Activated naive CD4-positive, alpha-beta T cell treated with anti-CD3 and anti-CD28 coated beads for 36 hours (primary cell): ENCODE measurements at regions not wholly inside any gene's neighbourhood (a gene's known extent, or its start where the extent isn't known, plus 50 kb on each side); places are given as distances from the start of the nearest gene placed in this dataset.
"Not testable (repeated sequence)": the region's sequence is repeated elsewhere in the genome, so short reads cannot be mapped to it uniquely, and the experiment has no call there.

Experiments used
- CTCF ChIA-PET: fragments of 350-600 bp; sonication (Branson Sonifier 250); formaldehyde crosslinking; loops from one replicate; lab custom pipeline; 2021; ENCODE audit warnings: antibody characterized with exemption; lab: Charles Lee
- DNase-seq: peaks from one replicate; pipeline ENCODE4 v3.0.0-alpha.2; 2020
- H3K27ac Mint-ChIP-seq: one replicate; pipeline ENCODE4 v1.8.0; 2021; ENCODE audit warnings: mild to moderate bottlenecking, mixed read lengths
- H3K27me3 Mint-ChIP-seq: one replicate; pipeline ENCODE4 v1.8.0; 2021; ENCODE audit warnings: low read depth, mixed read lengths
- H3K36me3 Mint-ChIP-seq: one replicate; pipeline ENCODE4 v1.8.0; 2021; ENCODE audit warnings: low read depth, mixed read lengths
- H3K4me1 Mint-ChIP-seq: one replicate; pipeline ENCODE4 v1.8.0; 2021; ENCODE audit warnings: low read depth, mixed read lengths
- H3K4me3 Mint-ChIP-seq: one replicate; pipeline ENCODE4 v1.8.0; 2021; ENCODE audit warnings: mild to moderate bottlenecking, moderate library complexity, mixed read lengths
- H3K9me3 Mint-ChIP-seq: one replicate; pipeline ENCODE4 v1.8.0; 2021; ENCODE audit warnings: mixed read lengths
- intact Hi-C: fragments of 100-400 bp; cut with micrococcal nuclease; formaldehyde crosslinking; loops from one replicate; pipeline ENCODE4 v1.15.1; 2023

DNA sequence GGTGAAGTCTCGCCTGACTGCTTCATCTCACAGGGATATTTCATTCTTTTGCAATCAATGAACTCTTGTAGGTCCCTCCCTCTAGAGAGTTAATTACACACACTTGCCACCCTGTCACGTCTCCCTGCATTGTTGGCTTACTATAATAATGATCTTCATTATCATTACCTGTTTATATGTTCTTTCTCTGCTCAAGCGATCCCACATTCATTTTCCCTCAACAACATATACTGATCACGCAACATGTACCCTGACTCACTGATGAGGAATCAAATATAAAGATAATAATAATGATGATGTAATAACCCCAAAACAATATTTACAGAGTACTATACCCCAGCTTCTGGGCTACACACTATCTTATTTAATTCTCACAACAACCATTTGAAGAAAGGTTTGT, 88.5 kb downstream of the FEM1C start:
- Mint-ChIP-seq H3K27ac (no peak overlapping the region), H3K36me3 (no peaks in the 10 kb centered on the region), H3K4me3 (no peak overlapping the region), H3K9me3 (no peaks in the 10 kb centered on the region), H3K27me3 (peaks cover 16% of the 10 kb centered on the region), H3K4me1 (no peaks in the 10 kb centered on the region)
- intact Hi-C loops, result no loop called here
- CTCF ChIA-PET, result no interaction called here
- no peak for DNase-seq

DNA sequence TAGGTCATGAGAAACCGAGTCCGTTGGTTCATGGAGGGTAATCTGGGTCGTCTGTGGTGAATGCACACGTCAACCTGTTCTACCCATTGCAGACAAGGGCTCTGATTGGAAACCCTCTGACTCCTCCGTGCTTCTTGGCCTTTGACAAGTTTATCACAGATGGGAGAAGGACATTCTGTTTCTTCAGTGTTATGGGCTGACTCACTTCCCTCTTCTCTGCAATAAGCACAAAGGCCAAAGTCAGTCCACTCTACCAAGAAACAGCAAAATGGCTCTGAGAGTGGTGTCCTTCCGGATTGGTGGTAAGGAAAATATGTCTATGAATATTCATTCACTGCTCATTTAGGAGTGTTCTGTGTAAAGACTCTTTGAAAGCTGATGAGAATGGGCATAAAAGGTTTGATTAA, 89.3 kb downstream of the FEM1C start:
- Mint-ChIP-seq H3K27me3 (peaks cover 16% of the 10 kb centered on the region), H3K4me1 (peaks cover 3% of the 10 kb centered on the region), H3K4me3 (no peak overlapping the region), H3K9me3 (no peaks in the 10 kb centered on the region), H3K36me3 (no peaks in the 10 kb centered on the region), H3K27ac (no peak overlapping the region)
- intact Hi-C loops, result no loop called here
- CTCF ChIA-PET, result no interaction called here
- DNase-seq, result no peak

DNA sequence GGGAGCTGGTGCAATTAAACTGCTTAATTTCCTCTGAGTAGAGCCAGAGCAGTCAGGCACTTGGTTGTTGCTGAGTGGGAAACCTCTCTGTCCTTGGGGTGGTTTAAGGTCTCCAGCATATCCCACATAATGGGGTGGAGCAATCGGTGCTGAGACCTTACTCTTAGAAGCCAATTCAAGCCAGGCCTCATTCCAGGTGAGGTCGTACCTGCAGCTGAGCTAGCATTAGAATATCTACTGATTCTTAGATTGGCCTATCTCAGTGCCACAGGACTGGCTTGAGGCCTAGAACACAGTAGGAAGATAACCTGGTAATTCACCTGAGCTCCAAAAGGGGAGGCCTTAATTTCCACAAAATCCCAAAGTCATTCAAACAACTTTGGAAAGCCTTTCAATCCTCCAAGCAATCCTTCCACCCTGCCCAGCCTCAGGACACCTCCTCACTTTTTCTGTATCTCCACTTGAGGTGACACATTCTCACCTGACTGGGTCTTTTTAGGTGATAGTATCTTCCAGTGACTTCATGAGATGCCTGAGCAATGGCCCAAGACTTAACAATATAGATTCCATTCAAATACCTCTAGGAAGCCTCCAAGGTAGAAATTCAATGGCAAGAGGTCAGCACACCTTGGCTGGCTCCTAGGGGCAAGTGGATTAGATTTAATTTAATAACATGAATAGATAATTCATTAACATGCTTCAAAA, 91.0 kb downstream of the FEM1C start:
- CTCF ChIA-PET, result interaction anchor here (0.6 kb wide), 1 partner anchor 62 kb away, joined by 3 read pairs; no protein-coding TSS in a partner anchor
- H3K36me3 Mint-ChIP-seq, result no peaks in the 10 kb centered on the region
- peaks cover 3% of the 10 kb centered on the region for H3K4me1 Mint-ChIP-seq
- H3K4me3 Mint-ChIP-seq, result no peak overlapping the region
- DNase-seq, result no peak
- peaks cover 16% of the 10 kb centered on the region for H3K27me3 Mint-ChIP-seq
- H3K27ac Mint-ChIP-seq, result no peak overlapping the region
- no peaks in the 10 kb centered on the region for H3K9me3 Mint-ChIP-seq
- intact Hi-C loops, result no loop called here

DNA sequence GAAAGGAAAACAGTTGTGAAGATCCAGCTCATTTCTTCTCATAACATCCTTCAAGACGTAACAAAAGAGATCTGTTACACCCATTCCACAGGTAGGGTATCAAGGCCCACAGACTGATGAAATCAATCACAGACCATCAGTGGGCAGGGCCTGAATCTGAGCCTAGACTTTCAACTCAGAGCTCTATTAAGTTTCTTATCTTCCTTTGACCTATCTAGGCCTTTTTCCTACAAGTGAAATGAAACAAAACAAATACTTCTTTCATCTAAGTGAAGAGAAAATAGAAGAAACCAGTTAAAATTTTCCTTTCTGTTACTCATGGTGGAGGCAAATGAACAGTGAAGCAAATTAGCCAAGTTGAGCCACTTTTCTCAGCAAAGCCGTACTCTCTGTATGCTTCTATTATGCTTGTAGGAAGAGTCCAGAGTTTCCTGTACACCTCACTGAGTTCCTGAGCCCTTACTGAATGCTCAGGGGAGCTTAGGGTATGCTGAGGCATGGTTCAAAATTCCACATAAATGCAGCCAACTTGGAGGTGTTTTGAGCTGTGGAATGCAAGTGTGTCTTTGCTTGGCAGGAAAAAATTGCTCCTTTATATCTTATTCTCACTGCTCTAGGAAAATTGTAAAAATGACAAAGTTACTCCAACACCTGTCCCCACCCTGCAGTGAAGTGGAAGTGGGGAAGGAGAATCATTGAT, 91.9 kb downstream of the FEM1C start:
- intact Hi-C loops, result no loop called here
- no peak for DNase-seq
- Mint-ChIP-seq H3K36me3 (no peaks in the 10 kb centered on the region), H3K9me3 (no peaks in the 10 kb centered on the region), H3K4me3 (no peak overlapping the region), H3K4me1 (peaks cover 3% of the 10 kb centered on the region), H3K27ac (no peak overlapping the region), H3K27me3 (peaks cover 16% of the 10 kb centered on the region)
- CTCF ChIA-PET, result no interaction called here

DNA sequence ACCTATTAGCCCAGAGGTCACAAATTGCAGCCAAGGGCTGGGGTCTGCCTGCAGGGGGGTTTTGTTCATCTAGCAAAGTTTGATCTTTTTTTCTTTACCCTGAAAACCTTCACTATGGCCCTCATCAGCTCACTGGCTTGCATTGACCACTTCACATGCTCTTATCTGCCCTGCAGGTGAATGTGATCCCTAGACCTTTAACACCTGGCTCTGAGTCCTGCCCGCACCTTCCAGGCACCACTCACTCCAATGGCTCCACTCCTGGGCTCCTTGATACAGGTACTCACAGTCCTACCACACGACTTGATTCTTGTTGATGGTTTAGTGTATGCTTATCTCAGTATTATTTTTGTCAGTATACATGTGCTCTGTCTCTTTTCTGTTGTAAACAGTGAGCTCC, 92.5 kb downstream of the FEM1C start:
- intact Hi-C loops, result no loop called here
- no peak for DNase-seq
- H3K27me3 Mint-ChIP-seq, result peaks cover 14% of the 10 kb centered on the region
- no peak overlapping the region for H3K4me3 Mint-ChIP-seq
- CTCF ChIA-PET, result no interaction called here
- H3K27ac Mint-ChIP-seq, result no peak overlapping the region
- H3K4me1 Mint-ChIP-seq, result peaks cover 3% of the 10 kb centered on the region
- H3K36me3 Mint-ChIP-seq, result no peaks in the 10 kb centered on the region
- peaks cover 4% of the 10 kb centered on the region for H3K9me3 Mint-ChIP-seq

DNA sequence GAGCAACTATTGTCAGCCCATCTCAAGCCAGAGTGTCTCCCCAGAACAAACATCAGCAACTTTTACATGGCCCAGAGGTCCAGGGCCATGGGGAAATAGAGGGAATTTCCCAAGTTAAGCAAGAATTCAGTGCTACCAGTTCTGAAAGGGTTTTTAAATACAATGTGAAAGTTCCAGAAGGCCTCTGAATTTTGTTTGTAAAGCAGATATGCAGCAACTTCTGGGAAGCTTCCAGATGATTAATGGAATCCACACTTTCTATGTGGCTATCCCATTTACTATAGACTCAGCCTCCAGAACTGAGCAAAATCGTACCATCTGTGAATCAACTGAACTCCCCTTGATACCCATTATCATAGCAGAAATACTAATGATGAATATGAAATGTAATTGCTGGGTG, 93.8 kb downstream of the FEM1C start:
- peaks cover 6% of the 10 kb centered on the region for H3K27me3 Mint-ChIP-seq
- H3K27ac Mint-ChIP-seq, result no peak overlapping the region
- CTCF ChIA-PET, result no interaction called here
- intact Hi-C loops, result no loop called here
- peaks cover 8% of the 10 kb centered on the region for H3K9me3 Mint-ChIP-seq
- no peaks in the 10 kb centered on the region for H3K36me3 Mint-ChIP-seq
- no peak overlapping the region for H3K4me3 Mint-ChIP-seq
- no peak for DNase-seq
- peaks cover 3% of the 10 kb centered on the region for H3K4me1 Mint-ChIP-seq

DNA sequence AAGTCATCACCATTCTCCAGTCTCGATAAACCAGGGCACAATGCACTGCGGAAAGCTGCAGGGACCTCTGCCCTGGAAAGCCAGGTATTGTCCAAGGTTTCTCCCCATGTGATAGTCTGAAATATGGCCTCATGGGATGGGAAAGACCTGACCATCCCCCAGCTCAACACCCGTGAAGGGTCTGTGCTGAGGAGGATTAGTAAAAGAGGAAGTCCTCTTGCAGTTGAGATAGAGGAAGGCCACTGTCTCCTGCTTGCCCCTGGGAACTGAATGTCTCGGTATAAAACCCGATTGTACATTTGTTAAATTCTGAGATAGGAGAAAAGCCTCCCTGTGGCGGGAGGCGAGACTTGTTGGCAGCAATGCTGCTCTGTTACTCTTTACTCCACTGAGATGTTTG, 95.9 kb downstream of the FEM1C start:
- H3K9me3 Mint-ChIP-seq, CTCF ChIA-PET, intact Hi-C loops, DNase-seq, H3K4me3 Mint-ChIP-seq, H3K27ac Mint-ChIP-seq, H3K4me1 Mint-ChIP-seq, H3K36me3 Mint-ChIP-seq: not testable (repeated sequence)
- peaks cover 18% of the 10 kb centered on the region for H3K27me3 Mint-ChIP-seq

DNA sequence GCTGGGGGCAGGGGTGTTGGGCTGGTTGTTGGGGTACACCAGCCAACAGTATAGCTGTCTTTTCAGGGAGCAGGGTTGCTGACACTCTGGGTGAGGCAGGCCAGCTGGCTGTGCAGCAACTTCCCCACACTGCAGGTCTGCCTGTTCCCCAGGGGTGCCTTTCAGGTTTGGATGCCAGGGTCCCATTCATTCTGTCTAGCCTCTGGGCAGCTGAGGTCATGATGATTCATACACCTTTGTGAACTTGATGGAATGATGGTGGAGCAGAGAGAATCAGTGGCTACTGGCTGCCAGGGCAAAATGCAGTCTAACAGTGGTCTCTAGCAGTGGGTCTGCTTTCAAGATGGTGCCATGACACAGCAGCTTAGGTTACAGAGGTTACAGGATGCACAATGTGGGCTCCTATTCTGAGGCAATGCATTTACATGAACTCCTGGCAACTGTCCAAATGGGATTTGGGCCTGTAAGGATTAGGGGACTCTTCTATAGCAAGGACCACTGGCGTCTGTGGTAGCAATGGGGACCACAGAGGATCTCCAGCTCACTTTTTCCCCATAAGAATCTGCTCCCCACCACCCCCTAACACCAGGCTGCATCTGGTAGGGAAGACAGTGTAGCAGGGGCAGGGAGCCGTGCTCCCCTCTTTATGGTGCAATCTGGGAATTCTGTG, 103.7 kb downstream of the FEM1C start:
- peaks cover 8% of the 10 kb centered on the region for H3K9me3 Mint-ChIP-seq
- CTCF ChIA-PET, result no interaction called here
- H3K4me3 Mint-ChIP-seq, result no peak overlapping the region
- H3K27ac Mint-ChIP-seq, result no peak overlapping the region
- peaks cover 45% of the 10 kb centered on the region for H3K27me3 Mint-ChIP-seq
- DNase-seq, result no peak
- peaks cover 3% of the 10 kb centered on the region for H3K4me1 Mint-ChIP-seq
- H3K36me3 Mint-ChIP-seq, result peaks cover 2% of the 10 kb centered on the region
- intact Hi-C loops, result no loop called here

DNA sequence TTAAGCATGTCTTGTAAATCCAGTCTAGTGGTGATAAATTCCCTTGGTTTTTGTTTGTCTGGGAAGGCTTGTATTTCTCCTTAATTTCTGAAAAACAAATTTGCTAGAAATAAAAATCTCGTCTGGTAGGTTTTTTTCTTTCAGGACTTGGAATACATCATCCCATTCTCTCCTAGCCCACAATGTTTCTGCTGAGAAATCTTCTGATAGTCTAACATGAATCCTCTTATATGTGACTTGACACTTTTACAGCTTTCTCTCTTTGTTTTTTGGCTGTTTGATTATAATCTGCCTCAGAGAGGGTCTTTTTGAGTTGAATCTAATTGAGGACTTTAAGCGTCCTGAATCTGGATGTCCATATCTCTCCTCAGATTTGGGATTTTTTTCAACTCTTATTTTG, 104.9 kb downstream of the FEM1C start:
- Mint-ChIP-seq H3K27ac (no peak overlapping the region), H3K9me3 (peaks cover 8% of the 10 kb centered on the region), H3K4me1 (peaks cover 3% of the 10 kb centered on the region), H3K27me3 (peaks cover 40% of the 10 kb centered on the region), H3K36me3 (peaks cover 2% of the 10 kb centered on the region), H3K4me3 (no peak overlapping the region)
- no peak for DNase-seq
- intact Hi-C loops, result no loop called here
- CTCF ChIA-PET, result no interaction called here

DNA sequence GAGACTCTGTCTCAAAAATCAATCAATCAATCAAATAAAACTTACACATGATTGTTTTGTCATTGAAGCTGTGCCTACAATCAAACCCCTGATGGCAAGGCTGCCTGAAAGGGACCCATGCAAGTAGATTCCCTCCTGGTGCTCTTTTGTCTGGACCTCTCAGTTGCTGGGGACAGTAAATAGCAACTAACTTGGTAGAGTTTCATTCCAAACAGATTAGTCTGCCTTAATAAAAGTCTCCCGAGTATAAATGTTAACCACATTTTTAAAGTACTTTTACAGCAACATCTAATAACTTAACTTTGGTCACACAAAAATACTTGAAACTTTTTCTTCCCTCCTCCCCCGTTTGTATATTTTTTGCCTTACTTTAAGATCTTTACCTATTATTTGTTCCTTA, 105.5 kb downstream of the FEM1C start:
- H3K4me3 Mint-ChIP-seq, result no peak overlapping the region
- CTCF ChIA-PET, result no interaction called here
- peaks cover 8% of the 10 kb centered on the region for H3K9me3 Mint-ChIP-seq
- H3K36me3 Mint-ChIP-seq, result peaks cover 2% of the 10 kb centered on the region
- H3K27ac Mint-ChIP-seq, result no peak overlapping the region
- peaks cover 3% of the 10 kb centered on the region for H3K4me1 Mint-ChIP-seq
- DNase-seq, result no peak
- intact Hi-C loops, result no loop called here
- H3K27me3 Mint-ChIP-seq, result peaks cover 39% of the 10 kb centered on the region

DNA sequence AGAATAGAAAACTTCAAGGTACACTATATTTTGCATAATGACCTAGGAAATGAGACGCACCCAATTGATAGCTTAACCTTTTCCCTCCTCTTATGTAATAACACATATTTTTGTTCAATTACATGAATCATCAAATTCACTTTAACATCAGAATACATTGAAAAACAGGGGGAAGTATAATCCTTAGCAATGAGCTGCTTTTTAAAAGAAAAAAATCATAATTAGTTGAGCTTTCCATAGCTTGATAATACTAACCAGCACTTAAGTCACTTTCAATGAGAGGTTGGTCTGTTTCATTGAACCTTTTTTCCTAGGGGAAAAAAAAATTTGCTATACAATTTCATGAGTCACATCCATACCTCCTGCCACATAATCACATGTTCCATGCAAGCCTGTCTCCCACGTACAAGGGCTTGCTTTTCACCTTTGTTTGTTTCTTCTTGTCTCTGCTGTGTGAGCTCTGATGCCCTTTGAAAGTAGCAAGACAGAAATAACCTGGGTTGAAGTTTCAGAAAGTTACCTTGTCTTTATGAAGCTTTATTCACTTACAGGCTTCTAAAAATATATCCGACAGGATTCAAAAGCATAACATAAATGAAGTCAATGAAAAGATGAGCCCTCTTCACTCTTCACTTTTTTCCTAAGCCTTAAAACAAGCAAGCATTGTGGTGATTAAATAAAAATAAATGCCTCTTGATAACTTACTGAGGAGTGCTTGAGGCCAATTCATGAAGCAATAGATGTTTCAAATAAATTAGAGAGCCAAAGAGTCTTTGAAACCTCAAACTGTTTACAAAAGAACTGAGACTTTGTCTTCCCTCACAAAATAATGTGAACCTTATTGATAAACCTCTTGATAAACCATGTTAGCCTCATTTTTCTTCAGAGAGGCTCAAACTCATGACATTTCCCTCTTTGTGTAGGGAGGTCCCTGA, 108.5 kb downstream of the FEM1C start:
- peaks cover 2% of the 10 kb centered on the region for H3K36me3 Mint-ChIP-seq
- H3K27me3 Mint-ChIP-seq, result peaks cover 25% of the 10 kb centered on the region
- no peak for DNase-seq
- peaks cover 8% of the 10 kb centered on the region for H3K9me3 Mint-ChIP-seq
- H3K4me1 Mint-ChIP-seq, result peaks cover 3% of the 10 kb centered on the region
- H3K27ac Mint-ChIP-seq, result no peak overlapping the region
- CTCF ChIA-PET, result interaction anchor here (0.6 kb wide), 1 partner anchor 153 kb away, joined by 3 read pairs; no protein-coding TSS in a partner anchor
- H3K4me3 Mint-ChIP-seq, result no peak overlapping the region
- intact Hi-C loops, result no loop called here
